Naive B cell (primary cell): ENCODE measurements at regions not wholly inside any gene's neighbourhood (a gene's known extent, or its start where the extent isn't known, plus 50 kb on each side); places are given as distances from the start of the nearest gene placed in this dataset.
"Not testable (repeated sequence)": the region's sequence is repeated elsewhere in the genome, so short reads cannot be mapped to it uniquely, and the experiment has no call there.

Source experiments
- ATAC-seq, 2 donors: fragments of 150-1000 bp; cut with Tn5 transposase; 2 replicates each; pipeline ENCODE4 v1.10.0; 2021; ENCODE audit warnings: low read depth in 2 of 2, mild to moderate bottlenecking in 2 of 2, moderate library complexity in 2 of 2
- DNase-seq: peaks from one replicate; pipeline ENCODE4 v3.0.0; 2022
- H3K27ac Mint-ChIP-seq, 6 donors: one replicate each; pipeline ENCODE4 v1.8.0; 2020 to 2022; ENCODE audit warnings: mild to moderate bottlenecking in 6 of 6, mixed read lengths in 6 of 6, moderate library complexity in 5 of 6, inconsistent platforms in 2 of 6
- H3K27me3 Mint-ChIP-seq, 3 donors: one replicate each; pipeline ENCODE4 v1.8.0; 2021 to 2022; ENCODE audit warnings: mixed read lengths in 3 of 3, mild to moderate bottlenecking in 1 of 3
- H3K36me3 Mint-ChIP-seq, 2 donors: one replicate each; pipeline ENCODE4 v1.8.0; 2020 to 2022; ENCODE audit warnings: mixed read lengths in 2 of 2, inconsistent platforms in 1 of 2, mild to moderate bottlenecking in 1 of 2
- H3K4me1 Mint-ChIP-seq, 3 donors: one replicate each; pipeline ENCODE4 v1.8.0; 2020 to 2022; ENCODE audit warnings: mixed read lengths in 3 of 3, inconsistent platforms in 1 of 3, mild to moderate bottlenecking in 1 of 3, moderate library complexity in 1 of 3
- H3K4me3 Mint-ChIP-seq, 8 donors: one replicate each; pipeline ENCODE4 v1.8.0; 2020 to 2022; ENCODE audit warnings: mild to moderate bottlenecking in 8 of 8, mixed read lengths in 8 of 8, moderate library complexity in 8 of 8, inconsistent platforms in 2 of 8
- H3K9me3 Mint-ChIP-seq, 7 donors: one replicate each; pipeline ENCODE4 v1.8.0; 2020 to 2022; ENCODE audit warnings: mixed read lengths in 7 of 7, mild to moderate bottlenecking in 5 of 7, inconsistent platforms in 2 of 7, moderate library complexity in 1 of 7

GRCh38 chr3:130151555-130151954 lies 69.9 kb downstream of the ALG1L2 start:
- H3K27me3 Mint-ChIP-seq = peaks cover 0 to 13% (median 0%) of the 10 kb centered on the region in 3 donors
- not testable (repeated sequence) for H3K27ac Mint-ChIP-seq, ATAC-seq

DNA sequence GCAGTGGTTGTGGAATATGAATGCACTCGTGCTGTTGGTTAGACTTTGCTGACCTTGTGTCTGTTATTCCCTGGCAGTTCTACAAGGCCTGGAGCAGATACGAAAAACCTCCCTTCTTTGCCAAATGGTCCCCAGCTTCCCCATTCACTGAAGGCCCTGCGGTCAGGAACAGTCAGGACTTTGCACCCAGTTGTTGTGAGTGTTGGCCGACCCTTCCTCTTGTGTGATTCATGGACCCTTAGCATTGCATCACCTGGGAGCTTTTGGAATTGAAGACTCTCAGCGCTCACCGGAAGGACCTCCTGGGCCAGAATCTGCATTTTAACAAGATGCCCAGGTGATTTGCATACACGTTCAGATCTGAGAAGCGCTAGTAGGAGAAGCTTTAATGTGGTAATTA lies 71.6 kb downstream of the ALG1L2 start:
- DNase-seq, H3K4me3 Mint-ChIP-seq, H3K27me3 Mint-ChIP-seq, ATAC-seq, H3K4me1 Mint-ChIP-seq: not testable (repeated sequence)
- peaks cover 4 to 35% of the 10 kb centered on the region in 2 donors for H3K36me3 Mint-ChIP-seq
- peak overlapping the region in 1 of 6 donors; percentile 30 for H3K27ac Mint-ChIP-seq
- H3K9me3 Mint-ChIP-seq = peaks cover 4 to 25% (median 17%) of the 10 kb centered on the region in 7 donors

More at GRCh38 chr3:130151555-130151954, 69.9 kb downstream of the ALG1L2 start:
- H3K36me3 Mint-ChIP-seq = peaks cover 4 to 35% of the 10 kb centered on the region in 2 donors
- H3K4me1 Mint-ChIP-seq, DNase-seq, H3K4me3 Mint-ChIP-seq: not testable (repeated sequence)
- peaks cover 4 to 25% (median 17%) of the 10 kb centered on the region in 7 donors for H3K9me3 Mint-ChIP-seq

GRCh38 chr3:130155464-130155863 lies 73.8 kb downstream of the ALG1L2 start:
- Mint-ChIP-seq H3K9me3 (peaks cover 4 to 13% (median 10%) of the 10 kb centered on the region in 7 donors), H3K36me3 (peaks cover 4 to 19% of the 10 kb centered on the region in 2 donors)
- H3K4me1 Mint-ChIP-seq, H3K27ac Mint-ChIP-seq, DNase-seq, H3K4me3 Mint-ChIP-seq, ATAC-seq, H3K27me3 Mint-ChIP-seq: not testable (repeated sequence)

GRCh38 chr3:130166856-130167255 lies 85.2 kb downstream of the ALG1L2 start:
- not testable (repeated sequence) for H3K4me3 Mint-ChIP-seq, H3K36me3 Mint-ChIP-seq, ATAC-seq, H3K9me3 Mint-ChIP-seq, DNase-seq, H3K4me1 Mint-ChIP-seq
- Mint-ChIP-seq H3K27ac (peak overlapping the region in 1 of 6 donors; percentile 48), H3K27me3 (peaks cover 0 to 20% (median 6%) of the 10 kb centered on the region in 3 donors)

- not testable (repeated sequence) for H3K9me3 Mint-ChIP-seq, ATAC-seq, H3K27me3 Mint-ChIP-seq, DNase-seq, H3K36me3 Mint-ChIP-seq, H3K27ac Mint-ChIP-seq, H3K4me3 Mint-ChIP-seq
- H3K4me1 Mint-ChIP-seq = peaks cover 11 to 14% (median 13%) of the 10 kb centered on the region in 3 donors
These were observed 93.6 kb downstream of the ALG1L2 start for GRCh38 chr3:130175195-130175594.

DNA sequence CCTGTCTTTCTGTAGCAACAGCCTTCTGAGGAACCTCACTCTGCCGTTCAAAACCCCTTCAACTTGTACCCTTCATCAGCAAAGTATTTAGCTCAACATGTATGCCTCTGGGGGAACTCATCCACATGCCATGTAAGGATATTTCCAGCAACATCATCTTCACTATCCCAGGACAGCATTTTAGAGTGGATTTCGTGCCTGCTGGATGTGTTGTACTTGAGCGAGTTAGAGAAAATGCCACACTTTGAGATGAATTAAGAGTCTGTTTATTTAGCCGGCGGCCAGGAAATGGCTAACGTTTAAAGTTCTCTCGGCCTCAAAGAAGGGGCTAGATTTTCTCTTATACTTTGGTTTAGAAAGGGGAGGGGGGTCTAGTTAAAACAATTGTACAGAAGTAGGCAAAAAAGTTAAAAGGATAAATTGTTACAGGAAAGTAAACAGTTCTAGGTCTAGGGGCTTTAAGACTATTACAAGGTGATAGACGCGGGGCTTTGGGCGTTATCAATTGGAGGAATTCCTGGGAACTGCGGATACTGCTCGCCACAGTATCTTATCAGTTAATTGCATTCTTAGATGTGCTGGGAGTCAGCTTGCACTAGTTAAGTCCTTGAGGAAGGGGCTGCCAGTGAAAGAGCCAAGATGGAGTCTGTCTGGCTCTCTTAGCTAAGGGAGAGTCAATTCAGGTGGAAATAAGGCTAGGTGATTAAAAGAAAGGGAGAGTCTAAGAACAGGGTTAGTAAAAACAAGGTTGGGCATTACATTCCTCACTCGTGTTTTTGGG lies 95.0 kb downstream of the ALG1L2 start:
- not testable (repeated sequence) for H3K36me3 Mint-ChIP-seq

GRCh38 chr3:130178835-130179234 lies 97.2 kb downstream of the ALG1L2 start:
- H3K36me3 Mint-ChIP-seq, H3K9me3 Mint-ChIP-seq, H3K27me3 Mint-ChIP-seq, DNase-seq, ATAC-seq: not testable (repeated sequence)
- H3K4me3 Mint-ChIP-seq = peak overlapping the region; percentile 46 to 76 (median 66)
- H3K27ac Mint-ChIP-seq = peak overlapping the region in 5 of 6 donors; percentile 0 to 88 (median 81)
- peaks cover 11 to 14% (median 14%) of the 10 kb centered on the region in 3 donors for H3K4me1 Mint-ChIP-seq

More for the DNA sequence above, 95.0 kb downstream of the ALG1L2 start:
- H3K4me1 Mint-ChIP-seq = peaks cover 11 to 14% (median 14%) of the 10 kb centered on the region in 3 donors
- H3K27me3 Mint-ChIP-seq, ATAC-seq, H3K4me3 Mint-ChIP-seq, DNase-seq, H3K9me3 Mint-ChIP-seq, H3K27ac Mint-ChIP-seq: not testable (repeated sequence)

GRCh38 chr3:130179353-130179970 lies 97.8 kb downstream of the ALG1L2 start:
- peaks cover 11 to 14% (median 14%) of the 10 kb centered on the region in 3 donors for H3K4me1 Mint-ChIP-seq
- H3K4me3 Mint-ChIP-seq = peak overlapping the region; percentile 46 to 76 (median 66)
- ATAC-seq, H3K9me3 Mint-ChIP-seq, H3K27me3 Mint-ChIP-seq, H3K36me3 Mint-ChIP-seq: not testable (repeated sequence)
- H3K27ac Mint-ChIP-seq = peak overlapping the region; percentile 0 to 88 (median 70)
- peak; percentile 17 for DNase-seq

GRCh38 chr3:130182475-130182874 lies 100.8 kb downstream of the ALG1L2 start:
- not testable (repeated sequence) for H3K27me3 Mint-ChIP-seq

GRCh38 chr3:130183689-130184088 lies 102.1 kb downstream of the ALG1L2 start:
- H3K4me3 Mint-ChIP-seq, H3K27me3 Mint-ChIP-seq, H3K9me3 Mint-ChIP-seq, ATAC-seq, H3K27ac Mint-ChIP-seq, H3K36me3 Mint-ChIP-seq, DNase-seq: not testable (repeated sequence)
- peaks cover 14 to 20% (median 17%) of the 10 kb centered on the region in 3 donors for H3K4me1 Mint-ChIP-seq

More at GRCh38 chr3:130182475-130182874, 100.8 kb downstream of the ALG1L2 start:
- ATAC-seq, H3K36me3 Mint-ChIP-seq, H3K9me3 Mint-ChIP-seq, H3K27ac Mint-ChIP-seq, DNase-seq: not testable (repeated sequence)
- peaks cover 11 to 14% (median 14%) of the 10 kb centered on the region in 3 donors for H3K4me1 Mint-ChIP-seq
- H3K4me3 Mint-ChIP-seq = peak overlapping the region in 1 of 8 donors; percentile 61

GRCh38 chr3:130184152-130185024 lies 102.8 kb downstream of the ALG1L2 start:
- H3K27me3 Mint-ChIP-seq, H3K4me3 Mint-ChIP-seq, ATAC-seq, H3K9me3 Mint-ChIP-seq, DNase-seq, H3K36me3 Mint-ChIP-seq: not testable (repeated sequence)
- H3K27ac Mint-ChIP-seq = peak overlapping the region in 1 of 6 donors; percentile 18
- peaks cover 8 to 13% (median 10%) of the 10 kb centered on the region in 3 donors for H3K4me1 Mint-ChIP-seq

- Mint-ChIP-seq H3K9me3 (peaks cover 9 to 29% (median 17%) of the 10 kb centered on the region in 7 donors), H3K27me3 (peaks cover 0 to 18% (median 0%) of the 10 kb centered on the region in 3 donors)
- ATAC-seq, H3K4me1 Mint-ChIP-seq, H3K4me3 Mint-ChIP-seq, H3K36me3 Mint-ChIP-seq, DNase-seq, H3K27ac Mint-ChIP-seq: not testable (repeated sequence)
These were observed 119.6 kb downstream of the ALG1L2 start for GRCh38 chr3:130201272-130201671.

DNA sequence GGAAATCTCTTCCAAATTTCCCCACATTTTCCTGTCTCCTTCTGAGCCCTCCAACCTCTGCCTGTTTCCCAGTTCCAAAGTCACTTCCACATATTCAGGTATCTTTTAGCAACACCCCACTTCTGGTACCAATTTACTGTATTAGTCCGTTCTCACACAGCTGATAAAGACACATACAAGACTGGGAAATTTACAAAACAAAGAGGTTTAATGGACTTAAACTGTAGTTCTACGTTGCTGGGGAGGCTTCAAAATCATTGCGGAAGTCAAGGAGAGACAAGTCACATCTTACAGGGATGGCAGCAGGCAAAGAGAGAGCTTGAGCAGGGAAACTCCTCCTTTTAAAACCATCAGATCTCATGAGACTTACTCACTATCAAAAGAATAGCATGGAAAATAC lies 122.0 kb downstream of the ALG1L2 start:
- not testable (repeated sequence) for H3K27ac Mint-ChIP-seq, H3K36me3 Mint-ChIP-seq, DNase-seq, H3K4me1 Mint-ChIP-seq, H3K4me3 Mint-ChIP-seq, ATAC-seq
- Mint-ChIP-seq H3K9me3 (peaks cover 9 to 29% (median 17%) of the 10 kb centered on the region in 7 donors), H3K27me3 (peaks cover 0 to 18% (median 0%) of the 10 kb centered on the region in 3 donors)
